ENCODE measurements at regions not wholly inside any gene's neighbourhood (a gene's known extent, or its start where the extent isn't known, plus 50 kb on each side); places are given as distances from the start of the nearest gene placed in this dataset.

GRCh38 chr15:69963385-69963784 lies 134.3 kb downstream of the TLE3 start:
- Histone ChIP-seq H3K4me1 (ENCODE audit: insufficient read depth, low read length, poor library complexity, severe bottlenecking) (peaks cover 6% of the 10 kb centered on the region), H3K9me3 (ENCODE audit: low read length) (no peaks in the 10 kb centered on the region), H3K4me2 (ENCODE audit: low read length) (no peak overlapping the region), H3K4me3 (ENCODE audit: low read depth, low read length, poor library complexity, severe bottlenecking) (no peak overlapping the region), H3K79me2 (ENCODE audit: insufficient read depth, low read depth, low read length) (no peaks in the 10 kb centered on the region), H3K9me2 (ENCODE audit: insufficient read depth, low read length) (no peaks in the 10 kb centered on the region), H4K20me1 (ENCODE audit: insufficient read depth, low read length) (no peaks in the 10 kb centered on the region), H3K27ac (ENCODE audit: low read depth, low read length, poor library complexity, severe bottlenecking) (no peak overlapping the region), H2AFZ (ENCODE audit: low read length) (no peak overlapping the region), H3K36me3 (ENCODE audit: insufficient read depth, low read length) (no peaks in the 10 kb centered on the region)
- BruUV-seq (replicated peaks) = no TSS peak
- ChIA-PET POLR2A (no interaction called here), CTCF (ENCODE audit: unreplicated experiment) (no interaction called here)
- intact Hi-C loops (cut with micrococcal nuclease; ENCODE audit: unreplicated experiment) = no loop called here
- DNase-seq (ENCODE audit: low spot score) = no peak
- TF ChIP-seq, protein P1, sequence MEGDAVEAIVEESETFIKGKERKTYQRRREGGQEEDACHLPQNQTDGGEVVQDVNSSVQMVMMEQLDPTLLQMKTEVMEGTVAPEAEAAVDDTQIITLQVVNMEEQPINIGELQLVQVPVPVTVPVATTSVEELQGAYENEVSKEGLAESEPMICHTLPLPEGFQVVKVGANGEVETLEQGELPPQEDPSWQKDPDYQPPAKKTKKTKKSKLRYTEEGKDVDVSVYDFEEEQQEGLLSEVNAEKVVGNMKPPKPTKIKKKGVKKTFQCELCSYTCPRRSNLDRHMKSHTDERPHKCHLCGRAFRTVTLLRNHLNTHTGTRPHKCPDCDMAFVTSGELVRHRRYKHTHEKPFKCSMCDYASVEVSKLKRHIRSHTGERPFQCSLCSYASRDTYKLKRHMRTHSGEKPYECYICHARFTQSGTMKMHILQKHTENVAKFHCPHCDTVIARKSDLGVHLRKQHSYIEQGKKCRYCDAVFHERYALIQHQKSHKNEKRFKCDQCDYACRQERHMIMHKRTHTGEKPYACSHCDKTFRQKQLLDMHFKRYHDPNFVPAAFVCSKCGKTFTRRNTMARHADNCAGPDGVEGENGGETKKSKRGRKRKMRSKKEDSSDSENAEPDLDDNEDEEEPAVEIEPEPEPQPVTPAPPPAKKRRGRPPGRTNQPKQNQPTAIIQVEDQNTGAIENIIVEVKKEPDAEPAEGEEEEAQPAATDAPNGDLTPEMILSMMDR (conservative IDR thresholded peaks at IDR 0.05; ENCODE audit: low read length) = no peak
- no peak for TF ChIP-seq EZH2phosphoT487 (IDR thresholded peaks at IDR 0.05; ENCODE audit: borderline replicate concordance, low read depth, low read length)

DNA sequence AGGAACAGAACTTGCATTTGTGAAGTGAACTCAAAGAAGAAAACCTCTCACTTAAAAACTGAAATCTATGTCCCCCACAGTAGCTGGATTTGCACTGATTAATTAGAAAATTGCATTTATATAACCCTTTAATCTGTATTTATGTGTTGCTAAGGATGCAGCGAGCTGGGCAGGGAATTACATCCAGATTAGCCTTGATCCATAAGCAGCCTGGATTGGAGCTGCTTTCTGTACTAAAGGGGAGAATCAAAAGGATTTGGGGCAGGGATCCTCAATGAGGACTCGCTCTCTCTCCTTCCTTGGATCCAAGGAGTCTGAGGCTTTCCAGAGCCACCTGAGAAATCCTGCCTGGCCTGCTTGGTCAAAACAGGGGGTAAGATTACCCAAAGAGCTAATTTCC lies 125.9 kb downstream of the TLE3 start:
- no peak overlapping the region for H3K4me2 ChIP-seq (ENCODE audit: low read length)
- intact Hi-C loops (cut with micrococcal nuclease; ENCODE audit: unreplicated experiment) = loop anchor here (10.0 kb wide), 1 partner anchor 493 kb away; no protein-coding TSS in a partner anchor
- BruUV-seq (replicated peaks) = no TSS peak
- H3K9me3 ChIP-seq (ENCODE audit: low read length) = no peaks in the 10 kb centered on the region
- H3K79me2 ChIP-seq (ENCODE audit: insufficient read depth, low read depth, low read length) = no peaks in the 10 kb centered on the region
- no peaks in the 10 kb centered on the region for H3K36me3 ChIP-seq (ENCODE audit: insufficient read depth, low read length)
- ChIA-PET POLR2A (no interaction called here), CTCF (ENCODE audit: unreplicated experiment) (interaction anchor here (0.7 kb wide), 1 partner anchor 11 kb away, joined by 3 read pairs; no protein-coding TSS in a partner anchor)
- no peaks in the 10 kb centered on the region for H3K4me1 ChIP-seq (ENCODE audit: insufficient read depth, low read length, poor library complexity, severe bottlenecking)
- TF ChIP-seq, protein P1 (conservative IDR thresholded peaks at IDR 0.05; ENCODE audit: low read length) = no peak
- TF ChIP-seq EZH2phosphoT487 (IDR thresholded peaks at IDR 0.05; ENCODE audit: borderline replicate concordance, low read depth, low read length) = no peak
- no peak overlapping the region for H3K27ac ChIP-seq (ENCODE audit: low read depth, low read length, poor library complexity, severe bottlenecking)
- no peaks in the 10 kb centered on the region for H3K9me2 ChIP-seq (ENCODE audit: insufficient read depth, low read length)
- H3K4me3 ChIP-seq (ENCODE audit: low read depth, low read length, poor library complexity, severe bottlenecking) = no peak overlapping the region
- H2AFZ ChIP-seq (ENCODE audit: low read length) = no peak overlapping the region
- DNase-seq (ENCODE audit: low spot score) = no peak
- H4K20me1 ChIP-seq (ENCODE audit: insufficient read depth, low read length) = no peaks in the 10 kb centered on the region

DNA sequence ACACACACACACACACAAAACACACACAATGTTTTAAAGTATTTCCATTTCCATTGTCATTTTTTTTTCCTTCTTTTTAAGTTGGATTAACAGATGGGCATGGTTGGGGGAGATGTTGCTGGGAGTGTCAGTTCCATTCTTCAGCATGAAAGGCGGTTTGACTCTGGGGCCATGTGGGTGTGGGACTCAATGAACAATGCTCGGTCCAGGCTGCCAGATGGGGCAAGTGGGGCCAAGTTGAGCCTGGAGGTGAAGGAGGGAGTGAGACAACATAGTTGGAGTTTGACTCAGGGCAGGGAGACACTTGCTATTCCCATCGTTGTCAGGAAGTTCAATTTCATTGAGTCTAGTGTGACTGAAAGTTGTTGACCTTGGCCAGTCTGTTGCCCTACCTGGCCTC lies 125.3 kb downstream of the TLE3 start:
- Histone ChIP-seq H2AFZ (ENCODE audit: low read length) (no peak overlapping the region), H3K27ac (ENCODE audit: low read depth, low read length, poor library complexity, severe bottlenecking) (no peak overlapping the region), H3K9me3 (ENCODE audit: low read length) (no peaks in the 10 kb centered on the region), H4K20me1 (ENCODE audit: insufficient read depth, low read length) (no peaks in the 10 kb centered on the region), H3K4me2 (ENCODE audit: low read length) (no peak overlapping the region), H3K9me2 (ENCODE audit: insufficient read depth, low read length) (no peaks in the 10 kb centered on the region), H3K4me3 (ENCODE audit: low read depth, low read length, poor library complexity, severe bottlenecking) (no peak overlapping the region), H3K79me2 (ENCODE audit: insufficient read depth, low read depth, low read length) (no peaks in the 10 kb centered on the region), H3K4me1 (ENCODE audit: insufficient read depth, low read length, poor library complexity, severe bottlenecking) (no peaks in the 10 kb centered on the region), H3K36me3 (ENCODE audit: insufficient read depth, low read length) (no peaks in the 10 kb centered on the region)
- ChIA-PET POLR2A (no interaction called here), CTCF (ENCODE audit: unreplicated experiment) (no interaction called here)
- no peak for DNase-seq (ENCODE audit: low spot score)
- intact Hi-C loops (cut with micrococcal nuclease; ENCODE audit: unreplicated experiment) = loop anchor here (10.0 kb wide), 1 partner anchor 492 kb away; no protein-coding TSS in a partner anchor
- BruUV-seq (replicated peaks) = no TSS peak
- no peak for TF ChIP-seq EZH2phosphoT487 (IDR thresholded peaks at IDR 0.05; ENCODE audit: borderline replicate concordance, low read depth, low read length)
- TF ChIP-seq, protein P1 (conservative IDR thresholded peaks at IDR 0.05; ENCODE audit: low read length) = no peak
